Astrocyte (in vitro differentiated cells and primary cell): ENCODE measurements at regions not wholly inside any gene's neighbourhood (a gene's known extent, or its start where the extent isn't known, plus 50 kb on each side); places are given as distances from the start of the nearest gene placed in this dataset.

Experiments
- DNase-seq: peaks from one replicate; pipeline ENCODE4 v3.0.0-alpha.2; 2010; ENCODE audit warnings: low read depth
- FAIRE-seq: peaks from 2 replicates; lab custom pipeline; 2011; peaks lifted over from hg19 to GRCh38; lab: Jason Lieb, UNC
- H2AFZ ChIP-seq: 2 replicates; pipeline ENCODE4 v1.6.0; 2012; ENCODE audit warnings: low read depth, low read length, inconsistent platforms
- H3K27ac ChIP-seq: 2 replicates; pipeline ENCODE4 v1.5.1; 2011; ENCODE audit warnings: low read depth, low read length, inconsistent platforms
- H3K27me3 ChIP-seq: 2 replicates; pipeline ENCODE4 v1.6.0; 2011; ENCODE audit warnings: low read length, inconsistent platforms; ENCODE audit not compliant: insufficient read depth
- H3K36me3 ChIP-seq: 2 replicates; pipeline ENCODE4 v1.5.1; 2011; ENCODE audit warnings: low read length, inconsistent platforms; ENCODE audit not compliant: insufficient read depth
- H3K4me1 ChIP-seq: 2 replicates; pipeline ENCODE4 v1.5.1; 2011; ENCODE audit warnings: low read length, inconsistent platforms; ENCODE audit not compliant: insufficient read depth
- H3K4me2 ChIP-seq: 2 replicates; pipeline ENCODE4 v1.6.0; 2012; ENCODE audit warnings: low read length, inconsistent platforms
- H3K4me3 ChIP-seq: 2 replicates; pipeline ENCODE4 v1.5.1; 2011; ENCODE audit warnings: low read depth, mild to moderate bottlenecking, low read length, inconsistent platforms; ENCODE audit not compliant: insufficient read depth
- H3K79me2 ChIP-seq: 2 replicates; pipeline ENCODE4 v1.6.0; 2012; ENCODE audit warnings: mild to moderate bottlenecking, low read length, inconsistent platforms; ENCODE audit not compliant: insufficient read depth
- H3K9ac ChIP-seq: 2 replicates; pipeline ENCODE4 v1.6.0; 2012; ENCODE audit warnings: mild to moderate bottlenecking, low read length, inconsistent platforms
- H3K9me3 ChIP-seq: 2 replicates; pipeline ENCODE4 v1.5.1; 2012; ENCODE audit warnings: low read depth, mild to moderate bottlenecking, low read length, inconsistent platforms; ENCODE audit not compliant: insufficient read depth
- H4K20me1 ChIP-seq: 2 replicates; pipeline ENCODE4 v1.6.0; 2012; ENCODE audit warnings: low read length, inconsistent platforms; ENCODE audit not compliant: insufficient read depth
- H3K27ac Mint-ChIP-seq: one replicate; pipeline ENCODE4 v1.8.0; 2021; ENCODE audit warnings: mild to moderate bottlenecking, mixed read lengths; ENCODE audit not compliant: unreplicated experiment
- H3K27me3 Mint-ChIP-seq: one replicate; pipeline ENCODE4 v1.8.0; 2021; ENCODE audit warnings: low read depth, mixed read lengths; ENCODE audit not compliant: unreplicated experiment
- H3K36me3 Mint-ChIP-seq: one replicate; pipeline ENCODE4 v1.8.0; 2021; ENCODE audit warnings: low read depth, mixed read lengths; ENCODE audit not compliant: unreplicated experiment
- H3K4me1 Mint-ChIP-seq: one replicate; pipeline ENCODE4 v1.8.0; 2021; ENCODE audit warnings: low read depth, mixed read lengths; ENCODE audit not compliant: unreplicated experiment
- H3K4me3 Mint-ChIP-seq: one replicate; pipeline ENCODE4 v1.8.0; 2021; ENCODE audit warnings: mild to moderate bottlenecking, moderate library complexity, mixed read lengths; ENCODE audit not compliant: unreplicated experiment
- H3K9me3 Mint-ChIP-seq: one replicate; pipeline ENCODE4 v1.8.0; 2021; ENCODE audit warnings: mild to moderate bottlenecking, mixed read lengths; ENCODE audit not compliant: unreplicated experiment
- EZH2 ChIP-seq: IDR thresholded peaks from 2 replicates; pipeline ENCODE4 v1.6.1; 2012; ENCODE audit warnings: mild to moderate bottlenecking, low read length, inconsistent platforms; ENCODE audit not compliant: insufficient read depth
- TF ChIP-seq, protein P1 (sequence below): IDR thresholded peaks from 2 replicates; pipeline ENCODE4 v1.5.1; 2011; ENCODE audit warnings: low read depth, mild to moderate bottlenecking, inconsistent platforms, low read length, moderate library complexity; ENCODE audit not compliant: insufficient read depth

- peaks cover 1% of the 10 kb centered on the region for H3K27me3 Mint-ChIP-seq
- FAIRE-seq = no peak
- no peaks in the 10 kb centered on the region for H3K9me3 Mint-ChIP-seq
- Histone ChIP-seq H3K79me2 (no peaks in the 10 kb centered on the region), H3K4me2 (no peak overlapping the region), H4K20me1 (no peaks in the 10 kb centered on the region), H3K4me1 (no peaks in the 10 kb centered on the region), H2AFZ (no peak overlapping the region), H3K27me3 (no peaks in the 10 kb centered on the region), H3K36me3 (no peaks in the 10 kb centered on the region), H3K9ac (no peak overlapping the region), H3K27ac (no peak overlapping the region), H3K9me3 (no peaks in the 10 kb centered on the region), H3K4me3 (no peak overlapping the region)
- no peaks in the 10 kb centered on the region for H3K36me3 Mint-ChIP-seq
- H3K4me3 Mint-ChIP-seq = no peak overlapping the region
- DNase-seq = no peak
- TF ChIP-seq, protein P1, sequence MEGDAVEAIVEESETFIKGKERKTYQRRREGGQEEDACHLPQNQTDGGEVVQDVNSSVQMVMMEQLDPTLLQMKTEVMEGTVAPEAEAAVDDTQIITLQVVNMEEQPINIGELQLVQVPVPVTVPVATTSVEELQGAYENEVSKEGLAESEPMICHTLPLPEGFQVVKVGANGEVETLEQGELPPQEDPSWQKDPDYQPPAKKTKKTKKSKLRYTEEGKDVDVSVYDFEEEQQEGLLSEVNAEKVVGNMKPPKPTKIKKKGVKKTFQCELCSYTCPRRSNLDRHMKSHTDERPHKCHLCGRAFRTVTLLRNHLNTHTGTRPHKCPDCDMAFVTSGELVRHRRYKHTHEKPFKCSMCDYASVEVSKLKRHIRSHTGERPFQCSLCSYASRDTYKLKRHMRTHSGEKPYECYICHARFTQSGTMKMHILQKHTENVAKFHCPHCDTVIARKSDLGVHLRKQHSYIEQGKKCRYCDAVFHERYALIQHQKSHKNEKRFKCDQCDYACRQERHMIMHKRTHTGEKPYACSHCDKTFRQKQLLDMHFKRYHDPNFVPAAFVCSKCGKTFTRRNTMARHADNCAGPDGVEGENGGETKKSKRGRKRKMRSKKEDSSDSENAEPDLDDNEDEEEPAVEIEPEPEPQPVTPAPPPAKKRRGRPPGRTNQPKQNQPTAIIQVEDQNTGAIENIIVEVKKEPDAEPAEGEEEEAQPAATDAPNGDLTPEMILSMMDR = no peak
- no peak for TF ChIP-seq EZH2
- H3K27ac Mint-ChIP-seq = no peak overlapping the region
- no peaks in the 10 kb centered on the region for H3K4me1 Mint-ChIP-seq
These were observed 113.0 kb upstream of the SLC10A2 start for GRCh38 chr13:103178986-103179943.

- Histone ChIP-seq H2AFZ (no peak overlapping the region), H3K36me3 (no peaks in the 10 kb centered on the region), H3K27me3 (no peaks in the 10 kb centered on the region), H3K4me2 (no peak overlapping the region), H3K4me1 (no peaks in the 10 kb centered on the region), H3K9me3 (no peaks in the 10 kb centered on the region), H4K20me1 (no peaks in the 10 kb centered on the region), H3K4me3 (no peak overlapping the region), H3K9ac (no peak overlapping the region), H3K79me2 (no peaks in the 10 kb centered on the region), H3K27ac (no peak overlapping the region)
- Mint-ChIP-seq H3K27me3 (no peaks in the 10 kb centered on the region), H3K4me3 (no peak overlapping the region), H3K9me3 (no peaks in the 10 kb centered on the region), H3K4me1 (no peaks in the 10 kb centered on the region), H3K36me3 (no peaks in the 10 kb centered on the region), H3K27ac (no peak overlapping the region)
- DNase-seq (no peak), FAIRE-seq (no peak)
- no peak for TF ChIP-seq EZH2
- TF ChIP-seq, protein P1 = no peak
These were observed 108.7 kb upstream of the SLC10A2 start for GRCh38 chr13:103174966-103175365.

- no peak for DNase-seq
- TF ChIP-seq, protein P1 = no peak
- no peak for TF ChIP-seq EZH2
These were observed 102.8 kb upstream of the SLC10A2 start for GRCh38 chr13:103168901-103169508.

More at GRCh38 chr13:103168901-103169508, 102.8 kb upstream of the SLC10A2 start:
- H3K27ac Mint-ChIP-seq = no peak overlapping the region
- no peak overlapping the region for H3K4me2 ChIP-seq
- no peaks in the 10 kb centered on the region for H3K79me2 ChIP-seq
- FAIRE-seq = no peak
- H3K27me3 Mint-ChIP-seq = no peaks in the 10 kb centered on the region
- H3K4me1 Mint-ChIP-seq = no peaks in the 10 kb centered on the region
- H3K27ac ChIP-seq = no peak overlapping the region
- H3K36me3 ChIP-seq = no peaks in the 10 kb centered on the region
- H3K9me3 ChIP-seq = no peaks in the 10 kb centered on the region
- H3K4me1 ChIP-seq = no peaks in the 10 kb centered on the region
- no peak overlapping the region for H3K9ac ChIP-seq
- H4K20me1 ChIP-seq = no peaks in the 10 kb centered on the region
- no peak overlapping the region for H3K4me3 Mint-ChIP-seq
- H3K36me3 Mint-ChIP-seq = no peaks in the 10 kb centered on the region
- no peak overlapping the region for H2AFZ ChIP-seq
- no peak overlapping the region for H3K4me3 ChIP-seq
- H3K9me3 Mint-ChIP-seq = peaks cover 2% of the 10 kb centered on the region
- H3K27me3 ChIP-seq = no peaks in the 10 kb centered on the region
